SK-N-SH (cell line): ENCODE measurements at regions not wholly inside any gene's neighbourhood (a gene's known extent, or its start where the extent isn't known, plus 50 kb on each side); places are given as distances from the start of the nearest gene placed in this dataset.

Experiments
- EP300 ChIP-seq, 2 experiments: IDR thresholded peaks; 2 replicates each; pipeline versions ENCODE4 v1.4.0 to v1.6.1; 2012; ENCODE audit warnings: borderline replicate concordance in 1 of 2, low read depth in 1 of 2, low read length in 1 of 2
- EZH2phosphoT487 ChIP-seq: fragments of 200-600 bp; sonication (generic); IDR thresholded peaks from 2 replicates; pipeline ENCODE4 v1.6.1; 2017; ENCODE audit warnings: low read depth, mixed run types, mild to moderate bottlenecking, antibody characterized with exemption, moderate library complexity, borderline replicate concordance
- NRF1 ChIP-seq: IDR thresholded peaks from 2 replicates; pipeline ENCODE4 v1.6.1; 2012; ENCODE audit warnings: low read depth, mild to moderate bottlenecking, low read length
- RAD21 ChIP-seq: IDR thresholded peaks from 2 replicates; pipeline ENCODE4 v1.6.1; 2012; ENCODE audit warnings: mild to moderate bottlenecking, low read length
- TAF1 ChIP-seq: IDR thresholded peaks from 2 replicates; pipeline ENCODE4 v1.6.1; 2012; ENCODE audit warnings: low read depth, mild to moderate bottlenecking, low read length, moderate library complexity, borderline replicate concordance
- TF ChIP-seq, protein P1 (sequence below): fragments of 150-350 bp; IDR thresholded peaks from 2 replicates; pipeline ENCODE4 v1.6.1; 2017; ENCODE audit warnings: antibody characterized with exemption, low read length, low read depth, borderline replicate concordance
- TF ChIP-seq, protein P2 (sequence below): fragments of 200-600 bp; sonication (generic); IDR thresholded peaks from 2 replicates; pipeline ENCODE4 v1.6.1; 2017; ENCODE audit warnings: antibody characterized with exemption, mild to moderate bottlenecking, moderate library complexity
- TF ChIP-seq, protein P3 (sequence below): fragments of 150-350 bp; IDR thresholded peaks from 2 replicates; pipeline ENCODE4 v1.6.1; 2016; ENCODE audit warnings: mild to moderate bottlenecking, low read depth, low read length
- TF ChIP-seq, protein P4 (sequence below): IDR thresholded peaks from 2 replicates; pipeline ENCODE4 v1.4.0; 2012; ENCODE audit warnings: low read depth

DNA sequence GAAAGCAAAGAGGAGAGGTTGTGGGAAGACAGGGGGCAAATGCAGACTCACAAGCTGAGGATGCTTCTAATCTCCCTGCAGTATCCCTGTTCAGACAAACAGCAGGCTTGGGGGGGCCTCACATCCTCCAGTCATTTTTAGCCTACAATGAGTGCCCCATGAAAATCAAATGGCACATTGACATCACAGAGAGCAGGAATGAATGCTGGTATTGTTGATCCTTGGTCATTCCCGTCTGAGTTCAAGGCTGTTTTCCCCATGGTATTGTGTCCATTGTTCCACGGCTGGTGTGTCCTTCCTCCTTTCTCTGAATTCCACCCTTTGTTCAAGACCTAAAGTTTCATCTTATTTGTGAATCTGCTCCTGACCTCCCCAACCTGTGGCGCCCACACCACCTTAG lies 545.6 kb downstream of the AJAP1 start:
- TF ChIP-seq, protein P1, sequence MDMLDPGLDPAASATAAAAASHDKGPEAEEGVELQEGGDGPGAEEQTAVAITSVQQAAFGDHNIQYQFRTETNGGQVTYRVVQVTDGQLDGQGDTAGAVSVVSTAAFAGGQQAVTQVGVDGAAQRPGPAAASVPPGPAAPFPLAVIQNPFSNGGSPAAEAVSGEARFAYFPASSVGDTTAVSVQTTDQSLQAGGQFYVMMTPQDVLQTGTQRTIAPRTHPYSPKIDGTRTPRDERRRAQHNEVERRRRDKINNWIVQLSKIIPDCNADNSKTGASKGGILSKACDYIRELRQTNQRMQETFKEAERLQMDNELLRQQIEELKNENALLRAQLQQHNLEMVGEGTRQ, result no peak
- TF ChIP-seq, protein P2, sequence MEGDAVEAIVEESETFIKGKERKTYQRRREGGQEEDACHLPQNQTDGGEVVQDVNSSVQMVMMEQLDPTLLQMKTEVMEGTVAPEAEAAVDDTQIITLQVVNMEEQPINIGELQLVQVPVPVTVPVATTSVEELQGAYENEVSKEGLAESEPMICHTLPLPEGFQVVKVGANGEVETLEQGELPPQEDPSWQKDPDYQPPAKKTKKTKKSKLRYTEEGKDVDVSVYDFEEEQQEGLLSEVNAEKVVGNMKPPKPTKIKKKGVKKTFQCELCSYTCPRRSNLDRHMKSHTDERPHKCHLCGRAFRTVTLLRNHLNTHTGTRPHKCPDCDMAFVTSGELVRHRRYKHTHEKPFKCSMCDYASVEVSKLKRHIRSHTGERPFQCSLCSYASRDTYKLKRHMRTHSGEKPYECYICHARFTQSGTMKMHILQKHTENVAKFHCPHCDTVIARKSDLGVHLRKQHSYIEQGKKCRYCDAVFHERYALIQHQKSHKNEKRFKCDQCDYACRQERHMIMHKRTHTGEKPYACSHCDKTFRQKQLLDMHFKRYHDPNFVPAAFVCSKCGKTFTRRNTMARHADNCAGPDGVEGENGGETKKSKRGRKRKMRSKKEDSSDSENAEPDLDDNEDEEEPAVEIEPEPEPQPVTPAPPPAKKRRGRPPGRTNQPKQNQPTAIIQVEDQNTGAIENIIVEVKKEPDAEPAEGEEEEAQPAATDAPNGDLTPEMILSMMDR, result no peak
- TF ChIP-seq EZH2phosphoT487 (no peak), RAD21 (no peak), TAF1 (no peak), EP300 (IDR thresholded peaks at IDR 0.05; ENCODE audit: borderline replicate concordance in 1 of 2, low read depth in 1 of 2, low read length in 1 of 2) (no peak), NRF1 (no peak)
- TF ChIP-seq, protein P3, sequence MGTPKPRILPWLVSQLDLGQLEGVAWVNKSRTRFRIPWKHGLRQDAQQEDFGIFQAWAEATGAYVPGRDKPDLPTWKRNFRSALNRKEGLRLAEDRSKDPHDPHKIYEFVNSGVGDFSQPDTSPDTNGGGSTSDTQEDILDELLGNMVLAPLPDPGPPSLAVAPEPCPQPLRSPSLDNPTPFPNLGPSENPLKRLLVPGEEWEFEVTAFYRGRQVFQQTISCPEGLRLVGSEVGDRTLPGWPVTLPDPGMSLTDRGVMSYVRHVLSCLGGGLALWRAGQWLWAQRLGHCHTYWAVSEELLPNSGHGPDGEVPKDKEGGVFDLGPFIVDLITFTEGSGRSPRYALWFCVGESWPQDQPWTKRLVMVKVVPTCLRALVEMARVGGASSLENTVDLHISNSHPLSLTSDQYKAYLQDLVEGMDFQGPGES, result no peak
- TF ChIP-seq, protein P4, sequence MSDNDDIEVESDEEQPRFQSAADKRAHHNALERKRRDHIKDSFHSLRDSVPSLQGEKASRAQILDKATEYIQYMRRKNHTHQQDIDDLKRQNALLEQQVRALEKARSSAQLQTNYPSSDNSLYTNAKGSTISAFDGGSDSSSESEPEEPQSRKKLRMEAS, result no peak
